HG03060 (cell line): ENCODE measurements at regions not wholly inside any gene's neighbourhood (a gene's known extent, or its start where the extent isn't known, plus 50 kb on each side); places are given as distances from the start of the nearest gene placed in this dataset.

ENCODE experiments used
- ATAC-seq: cut with Tn5 transposase; IDR thresholded peaks from one replicate; pipeline ENCODE4 v1.9.1; 2021; ENCODE audit warnings: low read depth, moderate number of reproducible peaks; ENCODE audit not compliant: unreplicated experiment

GRCh38 chr7:117929237-117929636 lies 56.0 kb upstream of the CTTNBP2 start:
- no peak for ATAC-seq

GRCh38 chr7:117931314-117931713 lies 58.1 kb upstream of the CTTNBP2 start:
- ATAC-seq, result no peak

- ATAC-seq, result no peak
Measured at GRCh38 chr7:117937049-117937752, 64.0 kb upstream of the CTTNBP2 start.

GRCh38 chr7:117937753-117938483 lies 64.7 kb upstream of the CTTNBP2 start:
- ATAC-seq, result no peak

- no peak for ATAC-seq
Measured at GRCh38 chr7:117941138-117941810, 68.0 kb upstream of the CTTNBP2 start.

GRCh38 chr7:117942780-117943179 lies 69.5 kb upstream of the CTTNBP2 start:
- ATAC-seq, result no peak

GRCh38 chr7:117944886-117945285 lies 71.6 kb upstream of the CTTNBP2 start:
- no peak for ATAC-seq

GRCh38 chr7:117946151-117946633 lies 73.0 kb upstream of the CTTNBP2 start:
- no peak for ATAC-seq

- no peak for ATAC-seq
Measured at GRCh38 chr7:117949232-117949631, 76.0 kb upstream of the CTTNBP2 start.

GRCh38 chr7:117950601-117951260 lies 77.5 kb upstream of the CTTNBP2 start:
- no peak for ATAC-seq

GRCh38 chr7:117951285-117951684 lies 78.0 kb upstream of the CTTNBP2 start:
- no peak for ATAC-seq

GRCh38 chr7:117951691-117952280 lies 78.5 kb upstream of the CTTNBP2 start:
- no peak for ATAC-seq

- ATAC-seq, result no peak
Measured at GRCh38 chr7:117955046-117955445, 81.8 kb upstream of the CTTNBP2 start.

- no peak for ATAC-seq
Measured at GRCh38 chr7:117960351-117960750, 87.1 kb upstream of the CTTNBP2 start.

- no peak for ATAC-seq
Measured at GRCh38 chr7:117961235-117961634, 88.0 kb upstream of the CTTNBP2 start.

- ATAC-seq, result no peak
Measured at GRCh38 chr7:117962366-117962994, 89.2 kb upstream of the CTTNBP2 start.

GRCh38 chr7:117963264-117964197 lies 90.3 kb upstream of the CTTNBP2 start:
- no peak for ATAC-seq

- ATAC-seq, result no peak
Measured at GRCh38 chr7:117970801-117971200, 97.6 kb upstream of the CTTNBP2 start.
